ENCODE measurements at regions not wholly inside any gene's neighbourhood (a gene's known extent, or its start where the extent isn't known, plus 50 kb on each side); places are given as distances from the start of the nearest gene placed in this dataset.

DNA sequence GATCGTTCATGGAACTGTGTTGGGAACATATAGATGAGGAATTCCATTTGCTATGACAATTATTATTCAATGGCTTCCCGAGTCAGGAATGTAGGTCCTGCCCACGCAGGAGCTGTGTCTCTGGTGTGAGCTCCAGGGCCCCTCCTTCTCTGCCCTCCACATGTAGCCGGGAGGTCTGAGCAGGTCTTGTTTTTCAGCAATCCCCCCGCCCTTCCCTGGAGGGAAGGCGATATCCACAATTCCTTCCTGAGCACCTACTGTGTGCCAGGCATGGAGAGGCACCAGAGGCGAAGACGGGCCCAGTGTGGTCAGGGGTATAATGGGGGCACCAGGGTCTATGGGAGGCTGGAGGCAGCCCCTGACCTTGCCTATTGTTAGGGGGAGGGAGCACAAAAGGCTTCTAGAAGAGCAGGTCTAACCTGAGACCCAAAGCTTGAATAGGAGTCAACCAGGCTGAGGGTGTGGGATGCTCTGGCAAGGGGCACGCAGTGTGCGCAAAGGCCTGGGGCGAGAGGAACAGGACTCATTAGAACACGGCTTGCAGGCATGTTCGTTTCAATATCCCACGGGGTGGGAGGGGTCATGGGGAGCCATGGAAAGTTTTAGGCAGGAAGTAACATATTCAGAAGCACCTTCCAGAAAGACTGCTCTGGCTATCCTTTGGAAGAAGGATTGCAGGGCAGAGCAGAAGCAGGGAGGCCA is 154.9 kb downstream of the C9orf50 start:
- no peak overlapping the region for H2AFZ ChIP-seq (ENCODE audit: low read depth, low read length)
- no peaks in the 10 kb centered on the region for H3K4me1 ChIP-seq (ENCODE audit: low read length)
- peaks cover 12% of the 10 kb centered on the region; the same call in 1 of the 2 replicates for H3K27me3 ChIP-seq (ENCODE audit: low read depth, low read length)
- H3K9ac ChIP-seq (ENCODE audit: low read length), result no peak overlapping the region
- H3K9me3 ChIP-seq (ENCODE audit: insufficient read depth, low read length), result no peaks in the 10 kb centered on the region
- no peaks in the 10 kb centered on the region for H3K79me2 ChIP-seq (ENCODE audit: low read length)
- TF ChIP-seq, protein P1, sequence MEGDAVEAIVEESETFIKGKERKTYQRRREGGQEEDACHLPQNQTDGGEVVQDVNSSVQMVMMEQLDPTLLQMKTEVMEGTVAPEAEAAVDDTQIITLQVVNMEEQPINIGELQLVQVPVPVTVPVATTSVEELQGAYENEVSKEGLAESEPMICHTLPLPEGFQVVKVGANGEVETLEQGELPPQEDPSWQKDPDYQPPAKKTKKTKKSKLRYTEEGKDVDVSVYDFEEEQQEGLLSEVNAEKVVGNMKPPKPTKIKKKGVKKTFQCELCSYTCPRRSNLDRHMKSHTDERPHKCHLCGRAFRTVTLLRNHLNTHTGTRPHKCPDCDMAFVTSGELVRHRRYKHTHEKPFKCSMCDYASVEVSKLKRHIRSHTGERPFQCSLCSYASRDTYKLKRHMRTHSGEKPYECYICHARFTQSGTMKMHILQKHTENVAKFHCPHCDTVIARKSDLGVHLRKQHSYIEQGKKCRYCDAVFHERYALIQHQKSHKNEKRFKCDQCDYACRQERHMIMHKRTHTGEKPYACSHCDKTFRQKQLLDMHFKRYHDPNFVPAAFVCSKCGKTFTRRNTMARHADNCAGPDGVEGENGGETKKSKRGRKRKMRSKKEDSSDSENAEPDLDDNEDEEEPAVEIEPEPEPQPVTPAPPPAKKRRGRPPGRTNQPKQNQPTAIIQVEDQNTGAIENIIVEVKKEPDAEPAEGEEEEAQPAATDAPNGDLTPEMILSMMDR (IDR thresholded peaks at IDR 0.05; ENCODE audit: low read depth, low read length), result no peak
- no peak for TF ChIP-seq EZH2phosphoT487 (IDR thresholded peaks at IDR 0.05; ENCODE audit: low read depth)
- no peak overlapping the region for H3K4me2 ChIP-seq (ENCODE audit: low read length)
- no peaks in the 10 kb centered on the region for H3K36me3 ChIP-seq (replicated peaks; ENCODE audit: low read depth, low read length)
- H3K4me3 ChIP-seq (ENCODE audit: low read length), result no peak overlapping the region
- H4K20me1 ChIP-seq (ENCODE audit: insufficient read depth, low read length), result no peaks in the 10 kb centered on the region
- no peak overlapping the region for H3K27ac ChIP-seq (ENCODE audit: low read length)

DNA sequence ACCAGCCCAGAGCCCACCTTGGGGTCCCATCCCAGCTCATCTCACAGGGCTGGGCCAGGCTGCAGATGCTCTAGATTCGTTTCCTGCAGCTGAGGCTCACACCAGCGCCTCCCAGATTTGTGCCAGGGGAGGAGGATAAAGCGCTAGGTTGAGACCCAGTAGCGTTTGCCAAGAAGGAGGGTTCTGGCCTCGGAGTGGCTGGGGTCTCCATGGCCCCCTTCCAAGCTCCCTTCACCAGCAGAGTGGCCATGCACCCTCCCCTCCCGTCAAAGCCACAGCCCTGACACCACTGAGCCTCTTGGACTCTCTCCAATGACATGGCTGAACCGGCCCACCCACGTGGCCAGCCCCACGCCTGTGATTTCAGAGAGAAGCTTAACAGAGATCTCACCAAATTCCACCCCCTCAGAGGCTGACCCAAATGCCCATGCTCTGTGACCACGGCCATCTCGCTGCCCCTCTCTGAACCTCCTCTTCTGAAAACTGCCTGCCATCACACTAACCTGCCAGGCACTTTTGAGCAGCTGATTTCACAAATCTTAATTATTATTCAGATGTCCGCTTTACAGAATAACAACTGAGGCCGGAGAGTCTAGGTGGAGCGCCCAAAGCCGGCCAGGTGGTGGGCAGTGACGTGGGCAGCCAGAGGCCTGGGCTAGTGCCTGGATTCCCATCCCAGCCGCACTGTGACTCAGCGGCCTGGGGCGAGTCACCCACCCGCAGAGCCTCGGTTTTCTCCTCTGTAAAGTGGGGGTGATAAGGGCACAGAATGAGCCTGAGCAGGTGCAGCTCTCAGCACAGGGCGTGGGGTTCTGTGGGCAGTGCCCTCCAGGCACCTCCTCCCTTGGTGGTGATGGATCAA is 155.7 kb downstream of the C9orf50 start:
- Histone ChIP-seq H3K79me2 (ENCODE audit: low read length) (no peaks in the 10 kb centered on the region), H4K20me1 (ENCODE audit: insufficient read depth, low read length) (no peaks in the 10 kb centered on the region), H3K4me2 (ENCODE audit: low read length) (no peak overlapping the region), H3K9me3 (ENCODE audit: insufficient read depth, low read length) (no peaks in the 10 kb centered on the region), H3K9ac (ENCODE audit: low read length) (no peak overlapping the region), H2AFZ (ENCODE audit: low read depth, low read length) (no peak overlapping the region), H3K27me3 (ENCODE audit: low read depth, low read length) (peaks cover 10% of the 10 kb centered on the region; the same call in 1 of the 2 replicates), H3K4me3 (ENCODE audit: low read length) (no peak overlapping the region), H3K36me3 (replicated peaks; ENCODE audit: low read depth, low read length) (no peaks in the 10 kb centered on the region), H3K4me1 (ENCODE audit: low read length) (peaks cover 5% of the 10 kb centered on the region), H3K27ac (ENCODE audit: low read length) (no peak overlapping the region)
- TF ChIP-seq, protein P1 (IDR thresholded peaks at IDR 0.05; ENCODE audit: low read depth, low read length), result no peak
- TF ChIP-seq EZH2phosphoT487 (IDR thresholded peaks at IDR 0.05; ENCODE audit: low read depth), result no peak

DNA sequence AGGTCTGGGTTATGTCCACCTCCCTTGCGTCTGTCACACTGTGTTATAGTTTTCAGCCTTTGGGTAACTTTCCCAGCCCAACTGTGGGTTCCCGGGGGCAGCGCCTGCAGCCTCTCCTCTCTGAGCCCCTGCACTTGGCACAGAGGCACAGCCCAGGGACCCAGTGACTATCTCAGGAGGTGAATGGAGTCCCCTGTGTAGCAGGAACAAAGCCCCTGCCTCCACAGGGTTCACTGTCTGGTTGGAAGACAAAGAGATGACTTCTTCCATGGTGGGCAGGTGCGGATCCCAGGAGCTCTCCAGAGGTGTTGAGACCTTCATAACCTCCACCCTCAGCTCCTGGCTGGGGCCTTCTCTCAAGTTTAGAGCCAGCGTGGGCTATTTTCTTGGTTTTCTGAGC is 156.9 kb downstream of the C9orf50 start:
- Histone ChIP-seq H3K36me3 (replicated peaks; ENCODE audit: low read depth, low read length) (no peaks in the 10 kb centered on the region), H2AFZ (ENCODE audit: low read depth, low read length) (no peak overlapping the region), H3K27me3 (ENCODE audit: low read depth, low read length) (peaks cover 10% of the 10 kb centered on the region; the same call in 1 of the 2 replicates), H3K9me3 (ENCODE audit: insufficient read depth, low read length) (no peaks in the 10 kb centered on the region), H3K79me2 (ENCODE audit: low read length) (no peaks in the 10 kb centered on the region), H3K27ac (ENCODE audit: low read length) (no peak overlapping the region), H3K4me2 (ENCODE audit: low read length) (no peak overlapping the region), H3K9ac (ENCODE audit: low read length) (no peak overlapping the region), H3K4me1 (ENCODE audit: low read length) (peaks cover 10% of the 10 kb centered on the region), H4K20me1 (ENCODE audit: insufficient read depth, low read length) (no peaks in the 10 kb centered on the region), H3K4me3 (ENCODE audit: low read length) (no peak overlapping the region)
- TF ChIP-seq, protein P1 (IDR thresholded peaks at IDR 0.05; ENCODE audit: low read depth, low read length), result no peak
- TF ChIP-seq EZH2phosphoT487 (IDR thresholded peaks at IDR 0.05; ENCODE audit: low read depth), result no peak

DNA sequence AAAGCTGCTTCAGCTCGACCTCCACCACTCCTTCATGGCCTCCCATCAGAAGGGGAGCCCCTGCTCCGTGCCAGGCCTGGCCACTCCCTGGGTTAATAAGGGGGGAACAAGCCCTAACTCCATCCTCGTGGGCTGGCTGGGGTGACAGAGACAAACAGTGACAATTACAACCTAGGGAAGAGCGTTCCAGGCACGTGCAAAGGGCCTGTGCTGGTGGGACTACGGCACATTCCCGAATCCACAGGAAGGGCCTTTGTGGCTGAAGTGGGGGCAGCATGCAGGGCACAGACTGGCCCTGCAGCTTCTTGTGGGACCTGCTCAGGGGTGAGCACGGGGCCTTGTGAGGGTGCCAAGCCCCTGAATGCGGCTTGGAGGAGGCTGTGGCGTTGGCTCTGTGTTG is 157.4 kb downstream of the C9orf50 start:
- no peaks in the 10 kb centered on the region for H3K79me2 ChIP-seq (ENCODE audit: low read length)
- H2AFZ ChIP-seq (ENCODE audit: low read depth, low read length), result no peak overlapping the region
- H3K27ac ChIP-seq (ENCODE audit: low read length), result no peak overlapping the region
- TF ChIP-seq, protein P1 (IDR thresholded peaks at IDR 0.05; ENCODE audit: low read depth, low read length), result no peak
- TF ChIP-seq EZH2phosphoT487 (IDR thresholded peaks at IDR 0.05; ENCODE audit: low read depth), result no peak
- peaks cover 13% of the 10 kb centered on the region; the same call in 1 of the 2 replicates for H3K27me3 ChIP-seq (ENCODE audit: low read depth, low read length)
- no peak overlapping the region for H3K4me3 ChIP-seq (ENCODE audit: low read length)
- H3K4me2 ChIP-seq (ENCODE audit: low read length), result no peak overlapping the region
- no peaks in the 10 kb centered on the region for H4K20me1 ChIP-seq (ENCODE audit: insufficient read depth, low read length)
- H3K4me1 ChIP-seq (ENCODE audit: low read length), result peaks cover 10% of the 10 kb centered on the region
- no peaks in the 10 kb centered on the region for H3K36me3 ChIP-seq (replicated peaks; ENCODE audit: low read depth, low read length)
- H3K9ac ChIP-seq (ENCODE audit: low read length), result no peak overlapping the region
- no peaks in the 10 kb centered on the region for H3K9me3 ChIP-seq (ENCODE audit: insufficient read depth, low read length)
